ENCODE measurements at regions not wholly inside any gene's neighbourhood (a gene's known extent, or its start where the extent isn't known, plus 50 kb on each side); places are given as distances from the start of the nearest gene placed in this dataset.

DNA sequence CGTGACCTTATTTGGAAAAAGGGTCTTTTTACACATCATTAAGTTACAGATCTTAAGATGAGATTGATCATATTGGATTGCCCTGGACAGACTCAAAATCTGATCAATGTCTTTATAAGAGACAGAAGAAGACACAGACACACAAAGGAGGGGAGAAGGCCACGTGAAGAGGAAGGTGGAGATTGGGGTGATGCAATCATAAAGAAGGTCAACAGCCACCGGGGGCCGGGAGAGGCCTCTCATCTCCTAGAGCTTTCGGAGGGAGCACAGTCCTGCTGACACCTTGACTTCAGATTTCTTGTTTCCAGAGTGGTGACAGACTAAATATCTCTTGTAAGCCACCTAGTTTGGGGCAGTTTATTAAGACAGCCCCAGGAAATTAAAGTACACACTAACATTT, 204.6 kb upstream of the CSF3R start:
- Histone ChIP-seq H3K36me3 (no peaks in the 10 kb centered on the region), H3K27me3 (replicated peaks; ENCODE audit: insufficient read depth) (peaks cover 3% of the 10 kb centered on the region), H3K4me1 (replicated peaks) (no peaks in the 10 kb centered on the region), H3K27ac (no peak overlapping the region), H3K9me3 (no peaks in the 10 kb centered on the region), H3K4me3 (no peak overlapping the region)
- no peak for DNase-seq (ENCODE audit: low spot score)
- TF ChIP-seq, protein P1, sequence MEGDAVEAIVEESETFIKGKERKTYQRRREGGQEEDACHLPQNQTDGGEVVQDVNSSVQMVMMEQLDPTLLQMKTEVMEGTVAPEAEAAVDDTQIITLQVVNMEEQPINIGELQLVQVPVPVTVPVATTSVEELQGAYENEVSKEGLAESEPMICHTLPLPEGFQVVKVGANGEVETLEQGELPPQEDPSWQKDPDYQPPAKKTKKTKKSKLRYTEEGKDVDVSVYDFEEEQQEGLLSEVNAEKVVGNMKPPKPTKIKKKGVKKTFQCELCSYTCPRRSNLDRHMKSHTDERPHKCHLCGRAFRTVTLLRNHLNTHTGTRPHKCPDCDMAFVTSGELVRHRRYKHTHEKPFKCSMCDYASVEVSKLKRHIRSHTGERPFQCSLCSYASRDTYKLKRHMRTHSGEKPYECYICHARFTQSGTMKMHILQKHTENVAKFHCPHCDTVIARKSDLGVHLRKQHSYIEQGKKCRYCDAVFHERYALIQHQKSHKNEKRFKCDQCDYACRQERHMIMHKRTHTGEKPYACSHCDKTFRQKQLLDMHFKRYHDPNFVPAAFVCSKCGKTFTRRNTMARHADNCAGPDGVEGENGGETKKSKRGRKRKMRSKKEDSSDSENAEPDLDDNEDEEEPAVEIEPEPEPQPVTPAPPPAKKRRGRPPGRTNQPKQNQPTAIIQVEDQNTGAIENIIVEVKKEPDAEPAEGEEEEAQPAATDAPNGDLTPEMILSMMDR (IDR thresholded peaks at IDR 0.05), result no peak
- TF ChIP-seq POLR2AphosphoS5 (IDR thresholded peaks at IDR 0.05) (no peak), POLR2A (IDR thresholded peaks at IDR 0.05) (no peak)
- WGBS, result 45% methylated on average over 5 of the region's 5 CpGs
- intact Hi-C loops (cut with DNase I), result no loop called here

DNA sequence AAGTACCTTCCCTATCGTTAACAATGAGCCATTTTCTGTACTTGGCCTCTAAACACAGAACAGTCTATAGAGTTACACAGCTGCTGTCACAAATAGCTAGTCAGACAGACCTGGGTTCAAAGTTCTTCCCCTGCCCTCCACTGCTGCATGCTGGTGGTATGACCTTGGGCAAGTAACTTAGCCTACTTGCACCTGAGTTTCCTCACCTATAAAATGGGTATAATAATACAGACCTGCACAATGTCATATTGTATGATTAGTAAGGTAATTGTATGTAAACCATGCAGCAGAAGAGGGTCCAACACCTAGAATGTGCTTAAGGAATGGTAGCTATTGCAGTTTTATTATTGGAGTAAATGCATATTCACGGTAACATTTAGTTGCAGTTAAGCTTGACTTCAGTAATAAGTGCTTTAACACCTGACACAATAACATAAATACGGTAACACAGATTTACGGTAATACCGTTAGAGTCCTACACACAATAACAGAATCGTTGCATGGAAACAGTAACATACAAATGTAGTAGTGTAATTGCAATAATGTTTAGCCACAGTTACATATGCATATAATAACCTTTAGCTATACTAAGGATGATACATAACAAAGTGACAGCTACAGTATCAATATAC, 193.3 kb upstream of the CSF3R start:
- Histone ChIP-seq H3K36me3 (no peaks in the 10 kb centered on the region), H3K4me1 (replicated peaks) (no peaks in the 10 kb centered on the region), H3K27me3 (replicated peaks; ENCODE audit: insufficient read depth) (peaks cover 6% of the 10 kb centered on the region), H3K4me3 (no peak overlapping the region), H3K27ac (no peak overlapping the region), H3K9me3 (no peaks in the 10 kb centered on the region)
- no peak for TF ChIP-seq POLR2A (IDR thresholded peaks at IDR 0.05)
- TF ChIP-seq, protein P1 (IDR thresholded peaks at IDR 0.05), result no peak
- no peak for TF ChIP-seq POLR2AphosphoS5 (IDR thresholded peaks at IDR 0.05)
- 88% methylated on average over 6 of the region's 6 CpGs for WGBS
- no peak for DNase-seq (ENCODE audit: low spot score)
- intact Hi-C loops (cut with DNase I), result no loop called here

DNA sequence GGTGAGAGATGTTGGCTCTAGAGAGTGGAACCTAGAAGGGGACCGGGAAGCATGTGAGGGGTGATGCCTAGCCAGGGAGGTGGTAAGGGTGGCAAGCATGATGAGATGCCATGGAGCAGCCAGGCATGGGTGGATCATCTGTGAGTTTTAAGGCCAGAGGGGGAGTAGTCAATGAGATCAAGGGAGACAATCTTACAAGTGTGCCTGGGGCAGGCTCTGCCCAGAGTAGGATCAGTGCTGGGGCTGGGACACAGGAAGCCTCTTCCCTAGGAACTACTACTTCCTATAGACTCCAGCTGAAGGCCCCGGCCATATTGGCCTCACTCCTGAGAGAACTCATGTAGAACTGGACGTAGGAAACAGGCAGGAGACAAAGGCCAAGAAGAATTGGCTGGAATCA, 192.4 kb upstream of the CSF3R start:
- H3K4me3 ChIP-seq, result no peak overlapping the region
- no peaks in the 10 kb centered on the region for H3K4me1 ChIP-seq (replicated peaks)
- no peak overlapping the region for H3K27ac ChIP-seq
- intact Hi-C loops (cut with DNase I), result no loop called here
- H3K9me3 ChIP-seq, result no peaks in the 10 kb centered on the region
- peaks cover 6% of the 10 kb centered on the region for H3K27me3 ChIP-seq (replicated peaks; ENCODE audit: insufficient read depth)
- TF ChIP-seq POLR2AphosphoS5 (IDR thresholded peaks at IDR 0.05) (no peak), POLR2A (IDR thresholded peaks at IDR 0.05) (no peak)
- TF ChIP-seq, protein P1 (IDR thresholded peaks at IDR 0.05), result no peak
- H3K36me3 ChIP-seq, result no peaks in the 10 kb centered on the region
- 84% methylated on average over 3 of the region's 3 CpGs for WGBS
- DNase-seq (ENCODE audit: low spot score), result no peak

DNA sequence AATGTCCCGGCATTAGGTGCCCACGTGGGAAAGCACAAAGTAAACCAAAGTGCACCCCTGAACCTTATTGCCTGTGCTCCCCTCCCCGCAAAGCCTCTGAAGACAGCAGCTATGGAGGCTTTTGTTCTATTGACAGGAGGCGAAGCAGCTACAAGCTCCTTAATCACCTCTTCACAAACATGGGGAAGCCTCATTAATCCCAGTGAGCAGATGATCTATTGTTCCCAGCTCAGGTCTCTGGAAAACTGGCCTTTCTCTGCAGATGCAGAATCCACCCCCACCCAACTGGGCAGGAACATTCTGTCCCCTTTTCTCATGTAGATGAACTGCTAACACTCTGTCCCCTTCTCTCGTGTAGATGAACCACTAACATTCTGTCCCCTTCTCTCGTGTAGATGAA, 190.5 kb upstream of the CSF3R start:
- intact Hi-C loops (cut with DNase I), result no loop called here
- Histone ChIP-seq H3K4me3 (no peak overlapping the region), H3K36me3 (no peaks in the 10 kb centered on the region), H3K4me1 (replicated peaks) (no peaks in the 10 kb centered on the region), H3K9me3 (no peaks in the 10 kb centered on the region), H3K27ac (no peak overlapping the region), H3K27me3 (replicated peaks; ENCODE audit: insufficient read depth) (peaks cover 6% of the 10 kb centered on the region)
- DNase-seq (ENCODE audit: low spot score), result no peak
- TF ChIP-seq POLR2A (IDR thresholded peaks at IDR 0.05) (no peak), POLR2AphosphoS5 (IDR thresholded peaks at IDR 0.05) (no peak)
- TF ChIP-seq, protein P1 (IDR thresholded peaks at IDR 0.05), result no peak
- 14% methylated on average over 6 of the region's 6 CpGs for WGBS

DNA sequence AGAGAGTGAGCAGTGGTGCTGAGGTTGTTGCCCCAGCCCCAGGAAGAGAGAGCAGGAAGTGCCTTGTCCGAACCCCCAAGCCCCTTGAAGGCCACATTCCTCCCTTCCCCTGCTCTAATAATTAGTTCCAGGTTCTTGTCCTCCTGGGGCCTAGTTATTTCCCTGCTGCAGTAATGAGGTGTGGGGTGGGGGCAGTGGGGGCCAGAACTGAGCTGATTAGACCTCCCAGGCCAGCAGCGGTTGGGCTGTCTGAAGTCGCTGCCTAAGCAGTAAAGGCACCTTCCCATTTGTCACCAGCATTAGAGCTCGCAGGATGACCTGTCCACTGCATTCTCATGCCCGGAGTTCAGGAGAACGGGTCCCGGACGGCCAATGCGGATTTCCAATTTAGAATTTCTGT, 186.5 kb upstream of the CSF3R start:
- Histone ChIP-seq H3K4me1 (replicated peaks) (no peaks in the 10 kb centered on the region), H3K9me3 (no peaks in the 10 kb centered on the region), H3K27ac (no peak overlapping the region), H3K27me3 (replicated peaks; ENCODE audit: insufficient read depth) (peaks cover 6% of the 10 kb centered on the region), H3K4me3 (no peak overlapping the region), H3K36me3 (no peaks in the 10 kb centered on the region)
- WGBS, result 36% methylated on average over 9 of the region's 9 CpGs
- no peak for TF ChIP-seq POLR2AphosphoS5 (IDR thresholded peaks at IDR 0.05)
- TF ChIP-seq POLR2A (IDR thresholded peaks at IDR 0.05), result no peak
- TF ChIP-seq, protein P1 (IDR thresholded peaks at IDR 0.05), result no peak
- intact Hi-C loops (cut with DNase I), result no loop called here
- DNase-seq (ENCODE audit: low spot score), result no peak

All from prostate gland (tissue), 2 donors.